K562 (cell line): ENCODE measurements at regions not wholly inside any gene's neighbourhood (a gene's known extent, or its start where the extent isn't known, plus 50 kb on each side); places are given as distances from the start of the nearest gene placed in this dataset.

Experiments used
- ATAC-seq: fragments of 200-7000 bp; cut with Tn5 transposase; 3 replicates; pipeline ENCODE4 v1.9.1; 2020; ENCODE audit warnings: moderate library complexity
- BruUV-seq: library from RNA; stranded (reverse); fragments of 400-500 nt; replicated peaks from 2 replicates; lab custom pipeline; 2021; lab: Mats Ljungman, UMichigan
- CTCF ChIA-PET: fragments of 300-600 bp; formaldehyde crosslinking; extraction: SDS; loops from one replicate; lab custom pipeline; 2021; ENCODE audit warnings: low intra/inter-chr PET ratio; lab: Yijun Ruan, JAX
- POLR2A ChIA-PET: fragments of 300-600, 350-650 bp; sonication (Branson Sonifier 250); formaldehyde crosslinking; extraction: SDS; loops from one replicate; lab custom pipeline; 2021; ENCODE audit warnings: antibody characterized with exemption, inconsistent platforms; lab: Yijun Ruan, JAX
- DNase-seq, 4 experiments: peaks; one replicate each; pipeline versions ENCODE4 v3.0.0 to v3.0.0-alpha.2; 2011 to 2018; ENCODE audit warnings: low spot score in 3 of 4, mixed read lengths in 3 of 4; ENCODE audit errors: extremely low read depth in 1 of 4
- FAIRE-seq: peaks from 2 replicates; lab custom pipeline; 2011; peaks lifted over from hg19 to GRCh38; lab: Jason Lieb, UNC
- H2AFZ ChIP-seq: 2 replicates; pipeline ENCODE4 v1.6.0; 2011; ENCODE audit warnings: low read depth, low read length, control low read depth, inconsistent platforms
- H3K27ac ChIP-seq: fragments of 200-600 bp; 3 replicates; pipeline ENCODE4 v1.8.0; 2011; ENCODE audit warnings: low read depth, mild to moderate bottlenecking, control low read depth, inconsistent platforms, low read length, moderate library complexity, mixed read lengths; ENCODE audit errors: extremely low read depth
- H3K27me3 ChIP-seq, 2 experiments: fragments of 300-600 bp in 1 of 2; 2 replicates in 1 of 2; 3 replicates in 1 of 2; pipeline versions ENCODE4 v1.6.0 to v1.8.0; 2011; ENCODE audit warnings: inconsistent platforms in 2 of 2, low read length in 2 of 2, mild to moderate bottlenecking in 1 of 2, mixed read lengths in 1 of 2, moderate library complexity in 1 of 2; ENCODE audit not compliant: control insufficient read depth in 2 of 2, insufficient read depth in 2 of 2
- H3K36me3 ChIP-seq: fragments of 300-600 bp; 3 replicates; pipeline ENCODE4 v1.8.0; 2011; ENCODE audit warnings: mild to moderate bottlenecking, low read length, inconsistent platforms; ENCODE audit not compliant: control insufficient read depth, insufficient read depth
- H3K4me1 ChIP-seq, 2 experiments: fragments of 200-600 bp in 1 of 2; replicated peaks in 1 of 2; 2 replicates in 1 of 2; 3 replicates in 1 of 2; pipeline versions ENCODE4 v1.5.1 to v1.8.0; 2011; ENCODE audit warnings: inconsistent platforms in 2 of 2, low read length in 2 of 2, mild to moderate bottlenecking in 1 of 2, mixed read lengths in 1 of 2, moderate library complexity in 1 of 2; ENCODE audit not compliant: control insufficient read depth in 2 of 2, insufficient read depth in 2 of 2
- H3K4me2 ChIP-seq: 2 replicates; pipeline ENCODE4 v1.6.1; 2011; ENCODE audit warnings: low read length, control low read depth, inconsistent platforms, mixed read lengths; ENCODE audit not compliant: insufficient read depth
- H3K4me3 ChIP-seq: fragments of 200-600 bp; sonication (generic), shearing (Covaris generic); 2 replicates; pipeline ENCODE4 v1.5.1; 2016; ENCODE audit warnings: control low read depth, inconsistent platforms
- H3K79me2 ChIP-seq: fragments of 200-600 bp; 3 replicates; pipeline ENCODE4 v1.8.0; 2011; ENCODE audit warnings: low read length, inconsistent platforms; ENCODE audit not compliant: control insufficient read depth, insufficient read depth
- H3K9ac ChIP-seq, 2 experiments: 2 replicates each; pipeline versions ENCODE4 v1.6.0 to v1.6.1; 2011; ENCODE audit warnings: low read depth in 2 of 2, low read length in 2 of 2, control low read depth in 1 of 2, inconsistent platforms in 1 of 2, mild to moderate bottlenecking in 1 of 2, mixed read lengths in 1 of 2; ENCODE audit not compliant: insufficient read depth in 1 of 2
- H3K9me1 ChIP-seq: one replicate; pipeline ENCODE4 v1.6.0; 2011; ENCODE audit warnings: inconsistent platforms, mild to moderate bottlenecking, low read length, moderate library complexity; ENCODE audit not compliant: control insufficient read depth, insufficient read depth
- H3K9me3 ChIP-seq: replicated peaks from 2 replicates; pipeline ENCODE4 v1.5.1; 2011; ENCODE audit warnings: low read depth, low read length, inconsistent platforms; ENCODE audit not compliant: control insufficient read depth, insufficient read depth
- H4K20me1 ChIP-seq: replicated peaks from 2 replicates; pipeline ENCODE4 v1.6.1; 2011; ENCODE audit warnings: low read length, inconsistent platforms, mixed read lengths; ENCODE audit not compliant: control insufficient read depth, insufficient read depth
- BACH1 ChIP-seq: fragments of 200-800 bp; sonication (Bioruptor generic); IDR thresholded peaks from 2 replicates; pipeline ENCODE4 v1.6.1; 2016; ENCODE audit warnings: missing genetic modification characterization, missing compliant biosample characterization
- CC2D1A ChIP-seq: fragments of 450-650 bp; IDR thresholded peaks from 2 replicates; pipeline ENCODE4 v1.6.1; 2017; ENCODE audit warnings: mild to moderate bottlenecking
- GTF2B ChIP-seq: IDR thresholded peaks from 2 replicates; pipeline ENCODE4 v1.6.1; 2011; ENCODE audit not compliant: insufficient read length; ENCODE audit errors: extremely low read depth
- HDAC3 ChIP-seq: fragments of 450-650 bp; IDR thresholded peaks from 2 replicates; pipeline ENCODE4 v1.6.1; 2018; ENCODE audit warnings: borderline replicate concordance, mild to moderate bottlenecking, moderate library complexity; ENCODE audit not compliant: partially characterized antibody
- JUN ChIP-seq, 2 experiments: sonication (generic) in 1 of 2; formaldehyde crosslinking in 1 of 2; IDR thresholded peaks; 2 replicates each; pipeline versions ENCODE4 v1.6.1 to v1.8.0; 2012 to 2022; ENCODE audit warnings: borderline replicate concordance in 2 of 2, mild to moderate bottlenecking in 2 of 2, improper control_type of control experiment in 1 of 2, low read depth in 1 of 2, low read length in 1 of 2, missing genetic modification reagents in 1 of 2
- KLF6 ChIP-seq: fragments of 250-450 bp; sonication (Bioruptor Pico); IDR thresholded peaks from 2 replicates; pipeline ENCODE4 v1.4.0; 2020; ENCODE audit warnings: mild to moderate bottlenecking, moderate library complexity, borderline replicate concordance
- MED1 ChIP-seq: sonication (generic); formaldehyde crosslinking; IDR thresholded peaks from 2 replicates; pipeline ENCODE4 v1.8.1; 2023; ENCODE audit warnings: missing genetic modification reagents, borderline replicate concordance
- PTBP1 ChIP-seq: fragments of 200-400 bp; formaldehyde crosslinking; IDR thresholded peaks from 2 replicates; pipeline ENCODE4 v1.6.1; 2017; ENCODE audit warnings: low read depth, low read length
- STAG1 ChIP-seq: sonication (generic); formaldehyde crosslinking; IDR thresholded peaks from 2 replicates; pipeline ENCODE4 v1.5.0; 2020; ENCODE audit warnings: missing genetic modification reagents, borderline replicate concordance
- WGBS: fragments of 100-300 bp; shearing (Covaris generic); methylation state at CpG from one replicate; pipeline ENCODE4 v1.1.6; 2016; ENCODE audit warnings: low coverage, mixed read lengths; ENCODE audit not compliant: insufficient coverage; ENCODE audit errors: missing lambda C conversion rate; 5-methylcytosine and 5-hydroxymethylcytosine counted together
- in situ Hi-C: fragments of 300-500 bp; cut with MboI; formaldehyde crosslinking; loops from 4 replicates; pipeline ENCODE4 v1.15.0; 2018; ENCODE audit warnings: inconsistent platforms, mixed read lengths
- intact Hi-C: fragments of 100-400 bp; cut with micrococcal nuclease; formaldehyde crosslinking; loops from 2 replicates; pipeline ENCODE4 v1.14.2; 2022

- Histone ChIP-seq H3K36me3 (no peaks in the 10 kb centered on the region), H3K9me1 (no peaks in the 10 kb centered on the region), H3K9ac (no peak overlapping the region), H2AFZ (no peak overlapping the region), H3K4me3 (no peak overlapping the region), H3K79me2 (no peaks in the 10 kb centered on the region), H3K27me3 (no peaks in the 10 kb centered on the region), H4K20me1 (no peaks in the 10 kb centered on the region)
- ATAC-seq, result no peak
- POLR2A ChIA-PET, result no interaction called here
- no peak for DNase-seq
- no TSS peak for BruUV-seq
- TF ChIP-seq JUN (IDR thresholded peaks at IDR 0.05; ENCODE audit: borderline replicate concordance, low read depth, low read length) (no peak), JUN (CRISPR knock-in tag; IDR thresholded peaks at IDR 0.05; ENCODE audit: borderline replicate concordance) (no peak), PTBP1 (no peak), CC2D1A (no peak), MED1 (CRISPR knock-in tag) (no peak), HDAC3 (no peak), BACH1 (no peak), KLF6 (no peak), GTF2B (no peak), STAG1 (CRISPR knock-in tag) (no peak)
- TF ChIP-seq, all 486 proteins: peak for 0
- FAIRE-seq, result no peak
- Histone ChIP-seq H3K4me2 (no peak overlapping the region), H3K4me1 (no peaks in the 10 kb centered on the region), H3K9me3 (no peaks in the 10 kb centered on the region), H3K27ac (no peak overlapping the region)
- intact Hi-C loops, result no loop called here
- in situ Hi-C loops, result no loop called here
- 0% methylated on average over 2 of the region's 2 CpGs for WGBS
- CTCF ChIA-PET, result no interaction called here
These were observed 242.2 kb upstream of the OR4E1 start for GRCh38 chr14:21915826-21916225.
